ENCODE measurements at regions not wholly inside any gene's neighbourhood (a gene's known extent, or its start where the extent isn't known, plus 50 kb on each side); places are given as distances from the start of the nearest gene placed in this dataset.

GRCh38 chr1:67941155-67941554, 107.9 kb upstream of the GNG12 start:
- Histone ChIP-seq H3K9me3 (ENCODE audit: control insufficient read depth in 4 of 4, low read length in 3 of 4) (no peaks in the 10 kb centered on the region), H3K4me1 (ENCODE audit: control insufficient read depth in 4 of 4, insufficient read depth in 4 of 4, low read length in 3 of 4) (no peaks in the 10 kb centered on the region), H3K27ac (ENCODE audit: low read depth in 1 of 2, low read length in 2 of 2) (no peak overlapping the region), H3K36me3 (ENCODE audit: control insufficient read depth in 4 of 4, insufficient read depth in 3 of 4, low read depth in 1 of 4, low read length in 3 of 4) (no peaks in the 10 kb centered on the region), H3K4me3 (ENCODE audit: low read depth in 1 of 3, low read length in 3 of 3) (no peak overlapping the region), H3K9ac (ENCODE audit: low read depth in 1 of 2, low read length in 2 of 2) (no peak overlapping the region), H3K27me3 (ENCODE audit: control insufficient read depth in 4 of 4, insufficient read depth in 4 of 4, low read length in 3 of 4) (no peaks in the 10 kb centered on the region)
- DNase-seq (ENCODE audit: low spot score), result no peak
- WGBS, result 95% methylated on average over 4 of the region's 4 CpGs
- TF ChIP-seq CTCF (IDR thresholded peaks at IDR 0.05; ENCODE audit: low read depth, low read length, missing input control), result no peak
- no peak for TF ChIP-seq FOXA2 (IDR thresholded peaks at IDR 0.05)

GRCh38 chr1:67939942-67940341, 106.7 kb upstream of the GNG12 start:
- Histone ChIP-seq H3K9me3 (ENCODE audit: control insufficient read depth in 4 of 4, low read length in 3 of 4) (no peaks in the 10 kb centered on the region), H3K9ac (ENCODE audit: low read depth in 1 of 2, low read length in 2 of 2) (no peak overlapping the region), H3K27me3 (ENCODE audit: control insufficient read depth in 4 of 4, insufficient read depth in 4 of 4, low read length in 3 of 4) (no peaks in the 10 kb centered on the region), H3K27ac (ENCODE audit: low read depth in 1 of 2, low read length in 2 of 2) (no peak overlapping the region), H3K36me3 (ENCODE audit: control insufficient read depth in 4 of 4, insufficient read depth in 3 of 4, low read depth in 1 of 4, low read length in 3 of 4) (no peaks in the 10 kb centered on the region), H3K4me3 (ENCODE audit: low read depth in 1 of 3, low read length in 3 of 3) (no peak overlapping the region), H3K4me1 (ENCODE audit: control insufficient read depth in 4 of 4, insufficient read depth in 4 of 4, low read length in 3 of 4) (no peaks in the 10 kb centered on the region)
- 82% methylated on average over 2 of the region's 2 CpGs for WGBS
- DNase-seq (ENCODE audit: low spot score), result no peak
- TF ChIP-seq RXRA (IDR thresholded peaks at IDR 0.05) (no peak), NR2F2 (IDR thresholded peaks at IDR 0.05) (peak; percentile 91)

GRCh38 chr1:67939186-67939743, 106.0 kb upstream of the GNG12 start:
- TF ChIP-seq SP1 (IDR thresholded peaks at IDR 0.05), result no peak
- Histone ChIP-seq H3K27me3 (ENCODE audit: control insufficient read depth in 4 of 4, insufficient read depth in 4 of 4, low read length in 3 of 4) (no peaks in the 10 kb centered on the region), H3K9ac (ENCODE audit: low read depth in 1 of 2, low read length in 2 of 2) (no peak overlapping the region), H3K4me3 (ENCODE audit: low read depth in 1 of 3, low read length in 3 of 3) (no peak overlapping the region), H3K4me1 (ENCODE audit: control insufficient read depth in 4 of 4, insufficient read depth in 4 of 4, low read length in 3 of 4) (no peaks in the 10 kb centered on the region), H3K27ac (ENCODE audit: low read depth in 1 of 2, low read length in 2 of 2) (no peak overlapping the region), H3K36me3 (ENCODE audit: control insufficient read depth in 4 of 4, insufficient read depth in 3 of 4, low read depth in 1 of 4, low read length in 3 of 4) (no peaks in the 10 kb centered on the region), H3K9me3 (ENCODE audit: control insufficient read depth in 4 of 4, low read length in 3 of 4) (no peaks in the 10 kb centered on the region)
- no peak for DNase-seq (ENCODE audit: low spot score)
- WGBS, result 79% methylated on average over 5 of the region's 5 CpGs

- H3K27me3 ChIP-seq (ENCODE audit: control insufficient read depth in 4 of 4, insufficient read depth in 4 of 4, low read length in 3 of 4), result no peaks in the 10 kb centered on the region
- no peak overlapping the region for H3K9ac ChIP-seq (ENCODE audit: low read depth in 1 of 2, low read length in 2 of 2)
- H3K4me3 ChIP-seq (ENCODE audit: low read depth in 1 of 3, low read length in 3 of 3), result no peak overlapping the region
- H3K36me3 ChIP-seq (ENCODE audit: control insufficient read depth in 4 of 4, insufficient read depth in 3 of 4, low read depth in 1 of 4, low read length in 3 of 4), result no peaks in the 10 kb centered on the region
- no peak for DNase-seq (ENCODE audit: low spot score)
- no peaks in the 10 kb centered on the region for H3K4me1 ChIP-seq (ENCODE audit: control insufficient read depth in 4 of 4, insufficient read depth in 4 of 4, low read length in 3 of 4)
- H3K27ac ChIP-seq (ENCODE audit: low read depth in 1 of 2, low read length in 2 of 2), result no peak overlapping the region
- H3K9me3 ChIP-seq (ENCODE audit: control insufficient read depth in 4 of 4, low read length in 3 of 4), result no peaks in the 10 kb centered on the region
- TF ChIP-seq REST (IDR thresholded peaks at IDR 0.05) (no peak), RXRA (IDR thresholded peaks at IDR 0.05) (no peak), NR2F2 (IDR thresholded peaks at IDR 0.05) (no peak), TAF1 (conservative IDR thresholded peaks at IDR 0.05) (no peak), CTCF (IDR thresholded peaks at IDR 0.05; ENCODE audit: low read depth, low read length, missing input control) (no peak), FOXA2 (IDR thresholded peaks at IDR 0.05) (no peak), HNF4A (conservative IDR thresholded peaks at IDR 0.05) (no peak), HNF4G (IDR thresholded peaks at IDR 0.05) (no peak)
- WGBS, result 77% methylated on average over 9 of the region's 9 CpGs
Measured at GRCh38 chr1:67937651-67938050, 104.4 kb upstream of the GNG12 start.

Measured in liver (tissue), 8 donors.